IMR-90 (cell line): ENCODE measurements at regions not wholly inside any gene's neighbourhood (a gene's known extent, or its start where the extent isn't known, plus 50 kb on each side); places are given as distances from the start of the nearest gene placed in this dataset.

Experiments
- ATAC-seq: fragments of 200-7000 bp; cut with Tn5 transposase; 2 replicates; pipeline ENCODE4 v1.9.1; 2020; ENCODE audit warnings: low read depth, mild to moderate bottlenecking, moderate library complexity
- BruUV-seq: library from RNA; stranded (reverse); fragments of 400-500 nt; replicated peaks from 2 replicates; lab custom pipeline; 2021; lab: Mats Ljungman, UMichigan
- CTCF ChIA-PET: fragments of 300-600 bp; formaldehyde crosslinking; extraction: SDS; loops from one replicate; lab custom pipeline; 2021; ENCODE audit warnings: antibody characterized with exemption; lab: Yijun Ruan, JAX
- POLR2A ChIA-PET: fragments of 300-600 bp; sonication (Branson Sonifier 250); formaldehyde crosslinking; loops from one replicate; lab custom pipeline; 2022; ENCODE audit warnings: antibody characterized with exemption; ENCODE audit not compliant: unreplicated experiment; lab: Charles Lee
- DNase-seq: peaks from one replicate; pipeline ENCODE4 v3.0.0; 2013
- H2AFZ ChIP-seq: replicated peaks from 2 replicates; pipeline ENCODE3; 2013; ENCODE audit warnings: low read length, mild to moderate bottlenecking; ENCODE audit not compliant: poor library complexity
- H2AK5ac ChIP-seq: 2 replicates; pipeline ENCODE4 v1.6.1; 2013; ENCODE audit warnings: low read depth, low read length, inconsistent platforms
- H2AK9ac ChIP-seq: replicated peaks from 2 replicates; pipeline ENCODE3; 2013; ENCODE audit warnings: mild to moderate bottlenecking, low read depth, low read length, moderate library complexity; ENCODE audit not compliant: poor library complexity
- H2BK120ac ChIP-seq: 2 replicates; pipeline ENCODE4 v1.6.1; 2013; ENCODE audit warnings: low read depth, low read length, inconsistent platforms
- H2BK15ac ChIP-seq: 3 replicates; pipeline ENCODE4 v1.6.1; 2013; ENCODE audit warnings: low read depth, low read length, inconsistent platforms
- H2BK20ac ChIP-seq: 2 replicates; pipeline ENCODE4 v1.6.1; 2013; ENCODE audit warnings: low read depth, mild to moderate bottlenecking, inconsistent platforms, low read length, moderate library complexity
- H2BK5ac ChIP-seq: 2 replicates; pipeline ENCODE4 v1.6.1; 2013; ENCODE audit warnings: mild to moderate bottlenecking, low read depth, low read length, inconsistent platforms; ENCODE audit not compliant: poor library complexity, severe bottlenecking
- H3K14ac ChIP-seq: replicated peaks from 2 replicates; pipeline ENCODE4 v1.6.1; 2013; ENCODE audit warnings: low read depth, low read length, inconsistent platforms
- H3K18ac ChIP-seq: 2 replicates; pipeline ENCODE4 v1.6.1; 2013; ENCODE audit warnings: low read depth, low read length, control low read depth
- H3K23ac ChIP-seq: 2 replicates; pipeline ENCODE4 v1.6.1; 2013; ENCODE audit warnings: low read depth, low read length, inconsistent platforms
- H3K27ac ChIP-seq: 2 replicates; pipeline ENCODE4 v1.5.1; 2013; ENCODE audit warnings: mild to moderate bottlenecking, control low read depth, low read length; ENCODE audit not compliant: insufficient read depth
- H3K27me3 ChIP-seq: 2 replicates; pipeline ENCODE4 v1.6.1; 2013; ENCODE audit warnings: low read length; ENCODE audit not compliant: control insufficient read depth, insufficient read depth
- H3K36me3 ChIP-seq: 2 replicates; pipeline ENCODE4 v1.6.1; 2013; ENCODE audit warnings: low read length, mixed read lengths; ENCODE audit not compliant: control insufficient read depth, insufficient read depth
- H3K4ac ChIP-seq: 2 replicates; pipeline ENCODE4 v1.6.1; 2013; ENCODE audit warnings: low read depth, low read length, inconsistent platforms
- H3K4me1 ChIP-seq: 2 replicates; pipeline ENCODE4 v1.6.1; 2013; ENCODE audit warnings: low read length, mixed read lengths; ENCODE audit not compliant: control insufficient read depth, insufficient read depth
- H3K4me2 ChIP-seq: 2 replicates; pipeline ENCODE4 v1.6.1; 2013; ENCODE audit warnings: low read depth, mild to moderate bottlenecking, control low read depth, low read length, moderate library complexity
- H3K4me3 ChIP-seq: 2 replicates; pipeline ENCODE4 v1.5.1; 2013; ENCODE audit warnings: low read depth, mild to moderate bottlenecking, control low read depth, low read length, moderate library complexity; ENCODE audit not compliant: insufficient read depth
- H3K56ac ChIP-seq: 2 replicates; pipeline ENCODE4 v1.6.1; 2013; ENCODE audit warnings: low read length, inconsistent platforms; ENCODE audit not compliant: insufficient read depth; ENCODE audit errors: extremely low read depth
- H3K79me1 ChIP-seq, 2 experiments: 2 replicates each; pipeline ENCODE4 v1.6.1; 2013; ENCODE audit warnings: low read length in 2 of 2, inconsistent platforms in 1 of 2, low read depth in 1 of 2
- H3K9ac ChIP-seq: 2 replicates; pipeline ENCODE4 v1.6.1; 2013; ENCODE audit warnings: low read depth, low read length, control low read depth
- H3K9me1 ChIP-seq: 2 replicates; pipeline ENCODE4 v1.6.1; 2013; ENCODE audit warnings: low read length, inconsistent platforms; ENCODE audit not compliant: insufficient read depth
- H3K9me3 ChIP-seq: 2 replicates; pipeline ENCODE4 v1.6.1; 2013; ENCODE audit warnings: low read length; ENCODE audit not compliant: control insufficient read depth, insufficient read depth
- H4K20me1 ChIP-seq: 2 replicates; pipeline ENCODE4 v1.6.1; 2013; ENCODE audit warnings: low read length, inconsistent platforms; ENCODE audit not compliant: insufficient read depth
- H4K5ac ChIP-seq: 2 replicates; pipeline ENCODE4 v1.6.1; 2013; ENCODE audit warnings: mild to moderate bottlenecking, low read depth, low read length, control low read depth
- H4K8ac ChIP-seq, 2 experiments: 2 replicates each; pipeline ENCODE4 v1.6.1; 2013; ENCODE audit warnings: low read depth in 2 of 2, low read length in 2 of 2, control low read depth in 1 of 2, inconsistent platforms in 1 of 2
- H4K91ac ChIP-seq: 2 replicates; pipeline ENCODE4 v1.6.1; 2013; ENCODE audit warnings: low read depth, low read length, inconsistent platforms; ENCODE audit not compliant: insufficient read depth
- CEBPB ChIP-seq: IDR thresholded peaks from 2 replicates; pipeline ENCODE4 v1.6.1; 2012; ENCODE audit warnings: low read depth, low read length, improper control_type of control experiment
- RCOR1 ChIP-seq: IDR thresholded peaks from 2 replicates; pipeline ENCODE4 v1.6.1; 2012; ENCODE audit warnings: mild to moderate bottlenecking, low read length, improper control_type of control experiment; ENCODE audit not compliant: insufficient replicate concordance
- RFX5 ChIP-seq: IDR thresholded peaks from 2 replicates; pipeline ENCODE4 v1.8.0; 2012; ENCODE audit warnings: low read depth, mild to moderate bottlenecking, low read length, moderate library complexity
- WGBS, 2 experiments: methylation state at CpG; one replicate each; pipeline versions ENCODE4 v1.1.5 to v1.1.7; 2013; ENCODE audit warnings: missing lambda C conversion rate in 2 of 2; ENCODE audit not compliant: insufficient read length in 1 of 2; ENCODE audit errors: extremely low coverage in 2 of 2; 5-methylcytosine and 5-hydroxymethylcytosine counted together
- dilution Hi-C: fragments of 300-500 bp; cut with HindIII; formaldehyde crosslinking; loops from one replicate; pipeline ENCODE4 v1.14.3; 2018; ENCODE audit warnings: low sequenced_read_pairs; ENCODE audit not compliant: unreplicated experiment
- in situ Hi-C: fragments of 300-500 bp; cut with MboI; formaldehyde crosslinking; loops from 3 replicates; pipeline ENCODE4 v1.14.3; 2019; ENCODE audit warnings: low sequenced_read_pairs, inconsistent platforms, mixed read lengths
- intact Hi-C: fragments of 100-400 bp; cut with micrococcal nuclease; formaldehyde crosslinking; loops from 2 replicates; pipeline ENCODE4 v1.10.0; 2022
- TF ChIP-seq, protein P1 (sequence below): fragments of 150-350 bp; IDR thresholded peaks from 2 replicates; pipeline ENCODE4 v1.6.1; 2016; ENCODE audit warnings: low read depth, mild to moderate bottlenecking, low read length, moderate library complexity, borderline replicate concordance
- TF ChIP-seq, protein P2 (sequence below): fragments of 150-350 bp; IDR thresholded peaks from 2 replicates; pipeline ENCODE4 v1.6.1; 2017; ENCODE audit warnings: mild to moderate bottlenecking, antibody characterized with exemption, low read length, low read depth

DNA sequence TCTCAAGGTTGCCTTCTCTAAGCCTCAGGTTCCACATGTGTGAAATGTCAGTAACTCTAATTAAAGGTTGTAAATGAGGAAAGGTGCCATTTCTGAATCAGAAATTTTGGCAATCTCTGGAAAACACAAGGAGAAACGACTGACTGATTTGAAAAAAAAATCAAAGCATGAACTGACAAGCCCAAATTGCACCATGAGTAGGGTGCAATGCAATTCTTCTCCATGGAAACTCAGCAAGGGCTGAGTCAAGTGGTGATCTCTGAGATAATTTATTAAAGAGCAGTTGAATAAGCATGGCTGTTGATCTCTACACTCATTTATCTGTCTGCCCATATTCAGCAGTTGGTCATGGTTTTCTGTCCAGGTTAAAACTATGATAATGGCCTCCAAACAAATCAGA lies 201.6 kb upstream of the CMC1 start:
- no peaks in the 10 kb centered on the region for H3K9me3 ChIP-seq
- no peaks in the 10 kb centered on the region for H3K79me1 ChIP-seq
- no peak overlapping the region for H2AFZ ChIP-seq
- no peak for TF ChIP-seq RCOR1
- TF ChIP-seq, protein P1, sequence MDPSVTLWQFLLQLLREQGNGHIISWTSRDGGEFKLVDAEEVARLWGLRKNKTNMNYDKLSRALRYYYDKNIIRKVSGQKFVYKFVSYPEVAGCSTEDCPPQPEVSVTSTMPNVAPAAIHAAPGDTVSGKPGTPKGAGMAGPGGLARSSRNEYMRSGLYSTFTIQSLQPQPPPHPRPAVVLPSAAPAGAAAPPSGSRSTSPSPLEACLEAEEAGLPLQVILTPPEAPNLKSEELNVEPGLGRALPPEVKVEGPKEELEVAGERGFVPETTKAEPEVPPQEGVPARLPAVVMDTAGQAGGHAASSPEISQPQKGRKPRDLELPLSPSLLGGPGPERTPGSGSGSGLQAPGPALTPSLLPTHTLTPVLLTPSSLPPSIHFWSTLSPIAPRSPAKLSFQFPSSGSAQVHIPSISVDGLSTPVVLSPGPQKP = no peak
- TF ChIP-seq, protein P2, sequence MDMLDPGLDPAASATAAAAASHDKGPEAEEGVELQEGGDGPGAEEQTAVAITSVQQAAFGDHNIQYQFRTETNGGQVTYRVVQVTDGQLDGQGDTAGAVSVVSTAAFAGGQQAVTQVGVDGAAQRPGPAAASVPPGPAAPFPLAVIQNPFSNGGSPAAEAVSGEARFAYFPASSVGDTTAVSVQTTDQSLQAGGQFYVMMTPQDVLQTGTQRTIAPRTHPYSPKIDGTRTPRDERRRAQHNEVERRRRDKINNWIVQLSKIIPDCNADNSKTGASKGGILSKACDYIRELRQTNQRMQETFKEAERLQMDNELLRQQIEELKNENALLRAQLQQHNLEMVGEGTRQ = no peak
- TF ChIP-seq RFX5 = no peak
- TF ChIP-seq CEBPB = no peak
- no peak overlapping the region for H3K18ac ChIP-seq
- DNase-seq (no peak), ATAC-seq (no peak)
- H2AK5ac ChIP-seq = no peak overlapping the region
- no peak overlapping the region for H2AK9ac ChIP-seq
- intact Hi-C loops = no loop called here
- dilution Hi-C loops = no loop called here
- no peaks in the 10 kb centered on the region for H3K9me1 ChIP-seq
- BruUV-seq = no TSS peak
- H3K56ac ChIP-seq = no peak overlapping the region
- POLR2A ChIA-PET = no interaction called here
- no peak overlapping the region for H2BK120ac ChIP-seq
- no peak overlapping the region for H2BK20ac ChIP-seq
- H3K27me3 ChIP-seq = no peaks in the 10 kb centered on the region
- H4K91ac ChIP-seq = no peak overlapping the region
- H3K27ac ChIP-seq = no peak overlapping the region
- H4K8ac ChIP-seq = no peak overlapping the region
- no peaks in the 10 kb centered on the region for H3K4me1 ChIP-seq
- H3K23ac ChIP-seq = no peak overlapping the region
- H3K4me3 ChIP-seq = no peak overlapping the region
- H3K4me2 ChIP-seq = no peak overlapping the region
- H3K9ac ChIP-seq = no peak overlapping the region
- H2BK5ac ChIP-seq = no peak overlapping the region
- in situ Hi-C loops = no loop called here
- no peak overlapping the region for H4K5ac ChIP-seq
- no peak overlapping the region for H2BK15ac ChIP-seq
- no peaks in the 10 kb centered on the region for H3K36me3 ChIP-seq
- H3K4ac ChIP-seq = no peak overlapping the region
- H4K20me1 ChIP-seq = no peaks in the 10 kb centered on the region
- CTCF ChIA-PET = no interaction called here
- WGBS, 2 experiments = no CpG with 5 or more reads among the region's 1 CpG
- H3K14ac ChIP-seq = no peak overlapping the region
